Osteocyte (in vitro differentiated cells): ENCODE measurements at regions not wholly inside any gene's neighbourhood (a gene's known extent, or its start where the extent isn't known, plus 50 kb on each side); places are given as distances from the start of the nearest gene placed in this dataset.

ENCODE experiments used
- DNase-seq: peaks from one replicate; pipeline ENCODE4 v3.0.0; 2021; ENCODE audit warnings: mixed read lengths; ENCODE audit not compliant: unreplicated experiment; ENCODE audit errors: extremely low spot score
- H3K27ac Mint-ChIP-seq: one replicate; pipeline ENCODE4 v1.8.0; 2021; ENCODE audit warnings: mild to moderate bottlenecking, mixed read lengths; ENCODE audit not compliant: unreplicated experiment
- H3K27me3 Mint-ChIP-seq: one replicate; pipeline ENCODE4 v1.8.0; 2021; ENCODE audit warnings: mixed read lengths; ENCODE audit not compliant: unreplicated experiment
- H3K36me3 Mint-ChIP-seq: one replicate; pipeline ENCODE4 v1.8.0; 2021; ENCODE audit warnings: mixed read lengths; ENCODE audit not compliant: unreplicated experiment
- H3K4me1 Mint-ChIP-seq: one replicate; pipeline ENCODE4 v1.8.0; 2021; ENCODE audit warnings: mixed read lengths; ENCODE audit not compliant: unreplicated experiment
- H3K4me3 Mint-ChIP-seq: one replicate; pipeline ENCODE4 v1.8.0; 2021; ENCODE audit warnings: mild to moderate bottlenecking, moderate library complexity, mixed read lengths; ENCODE audit not compliant: unreplicated experiment
- H3K9me3 Mint-ChIP-seq: one replicate; pipeline ENCODE4 v1.8.0; 2021; ENCODE audit warnings: mixed read lengths; ENCODE audit not compliant: unreplicated experiment
- CTCF ChIP-seq: fragments of 200-600 bp; sonication (generic); IDR thresholded peaks from 2 replicates; pipeline ENCODE4 v1.5.0; 2021; ENCODE audit warnings: antibody characterized with exemption, mild to moderate bottlenecking, moderate library complexity

DNA sequence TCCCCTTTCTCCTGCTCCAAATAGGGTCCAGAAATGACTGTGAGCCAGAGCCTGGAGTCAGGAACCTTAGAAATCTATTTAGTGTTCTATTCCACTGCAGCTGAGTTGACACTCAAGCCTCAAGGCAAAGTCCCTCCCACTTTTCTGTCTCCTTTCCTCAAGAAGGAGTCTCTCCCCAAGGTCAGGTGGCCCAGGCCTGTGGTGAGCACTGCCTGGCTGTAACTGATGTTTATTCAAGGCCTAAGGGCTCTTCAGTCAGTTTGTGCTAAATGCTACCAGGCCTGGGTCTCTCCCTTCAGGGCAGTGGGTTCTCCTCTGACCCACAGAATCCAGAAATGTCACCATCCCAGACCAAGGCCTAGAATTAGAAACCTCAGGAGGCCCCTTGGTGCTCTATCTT, 1042.9 kb upstream of the EPHA7 start:
- no peaks in the 10 kb centered on the region for H3K36me3 Mint-ChIP-seq
- no peaks in the 10 kb centered on the region for H3K9me3 Mint-ChIP-seq
- DNase-seq = no peak
- H3K27ac Mint-ChIP-seq = no peak overlapping the region
- no peaks in the 10 kb centered on the region for H3K4me1 Mint-ChIP-seq
- TF ChIP-seq CTCF = no peak
- peaks cover 3% of the 10 kb centered on the region for H3K27me3 Mint-ChIP-seq
- H3K4me3 Mint-ChIP-seq = no peak overlapping the region

GRCh38 chr6:94456266-94456665, 1036.9 kb upstream of the EPHA7 start:
- Mint-ChIP-seq H3K36me3 (no peaks in the 10 kb centered on the region), H3K27me3 (peaks cover 3% of the 10 kb centered on the region), H3K4me3 (no peak overlapping the region), H3K9me3 (no peaks in the 10 kb centered on the region), H3K27ac (no peak overlapping the region), H3K4me1 (no peaks in the 10 kb centered on the region)
- no peak for DNase-seq
- no peak for TF ChIP-seq CTCF

DNA sequence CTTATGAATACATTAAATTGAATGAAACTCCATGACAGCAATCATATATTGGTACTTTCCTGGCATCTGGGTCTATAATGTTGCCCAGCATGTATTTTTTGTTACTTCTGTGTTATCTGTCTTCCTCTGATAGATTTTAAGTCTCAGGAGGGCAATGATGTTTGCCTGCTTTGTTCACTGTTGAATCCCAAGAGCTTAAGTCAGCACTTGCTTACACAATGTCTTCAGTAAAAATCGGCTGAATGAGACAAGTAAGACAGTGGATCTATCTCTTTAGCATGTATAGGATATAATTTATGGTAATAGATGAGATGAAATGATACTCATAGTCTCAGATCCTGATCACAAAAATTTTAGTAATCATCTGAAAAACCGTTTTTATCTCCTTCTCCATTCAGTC, 1034.9 kb upstream of the EPHA7 start:
- no peak overlapping the region for H3K4me3 Mint-ChIP-seq
- TF ChIP-seq CTCF = no peak
- no peak for DNase-seq
- no peak overlapping the region for H3K27ac Mint-ChIP-seq
- H3K9me3 Mint-ChIP-seq = no peaks in the 10 kb centered on the region
- no peaks in the 10 kb centered on the region for H3K36me3 Mint-ChIP-seq
- H3K4me1 Mint-ChIP-seq = no peaks in the 10 kb centered on the region
- peaks cover 5% of the 10 kb centered on the region for H3K27me3 Mint-ChIP-seq

DNA sequence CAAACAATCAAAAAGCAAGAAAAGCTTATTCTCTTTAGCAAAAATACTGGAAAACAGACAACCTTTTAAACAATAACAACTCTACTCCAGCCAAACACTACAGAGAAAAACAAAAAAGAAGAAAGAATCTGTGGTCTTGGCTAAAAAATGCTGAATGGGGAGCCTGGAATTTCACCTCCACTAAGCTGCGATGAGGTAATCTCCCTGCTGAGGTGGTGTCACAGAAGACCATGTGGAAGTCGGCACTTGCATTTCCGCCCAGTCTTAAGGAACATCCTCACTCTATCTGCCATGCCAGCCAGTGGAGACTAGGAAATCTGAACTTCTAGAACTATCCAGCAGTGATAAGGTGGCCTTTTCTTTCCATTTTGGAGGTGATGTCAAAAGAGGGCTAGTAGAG, 1026.8 kb upstream of the EPHA7 start:
- no peak overlapping the region for H3K27ac Mint-ChIP-seq
- no peak overlapping the region for H3K4me3 Mint-ChIP-seq
- H3K27me3 Mint-ChIP-seq = peaks cover 7% of the 10 kb centered on the region
- no peaks in the 10 kb centered on the region for H3K36me3 Mint-ChIP-seq
- no peak for TF ChIP-seq CTCF
- H3K4me1 Mint-ChIP-seq = no peaks in the 10 kb centered on the region
- DNase-seq = no peak
- H3K9me3 Mint-ChIP-seq = no peaks in the 10 kb centered on the region

GRCh38 chr6:94443701-94444100, 1024.3 kb upstream of the EPHA7 start:
- no peak for DNase-seq
- Mint-ChIP-seq H3K9me3 (no peaks in the 10 kb centered on the region), H3K4me3 (no peak overlapping the region), H3K27me3 (no peaks in the 10 kb centered on the region), H3K27ac (no peak overlapping the region), H3K4me1 (no peaks in the 10 kb centered on the region), H3K36me3 (no peaks in the 10 kb centered on the region)
- no peak for TF ChIP-seq CTCF
